Vagina (tissue), 2 donors: ENCODE measurements at regions not wholly inside any gene's neighbourhood (a gene's known extent, or its start where the extent isn't known, plus 50 kb on each side); places are given as distances from the start of the nearest gene placed in this dataset.

Experiments
- DNase-seq, 2 donors: peaks; one replicate each; pipeline ENCODE4 v3.0.0-alpha.2; 2017; ENCODE audit errors: extremely low spot score in 2 of 2
- H3K27ac ChIP-seq: fragments of 200-600 bp; sonication (generic); one replicate; pipeline ENCODE4 v1.5.1; 2019
- H3K27me3 ChIP-seq: fragments of 200-600 bp; sonication (generic); one replicate; pipeline ENCODE4 v1.5.1; 2019
- H3K36me3 ChIP-seq, 2 donors: fragments of 200-600 bp; sonication (generic); one replicate each; pipeline ENCODE4 v1.5.1; 2017 to 2019
- H3K4me1 ChIP-seq: fragments of 200-600 bp; sonication (generic); one replicate; pipeline ENCODE4 v1.5.1; 2019
- H3K4me3 ChIP-seq, 2 donors: fragments of 200-600 bp; sonication (generic); 1 replicate in 1 of 2; 2 replicates in 1 of 2; pipeline ENCODE4 v1.5.1; 2016 to 2019
- H3K9me3 ChIP-seq: fragments of 200-600 bp; sonication (generic); one replicate; pipeline ENCODE4 v1.5.1; 2019
- POLR2A ChIP-seq, 2 donors: fragments of 450-650 bp; IDR thresholded peaks; one replicate each; pipeline ENCODE4 v1.6.1; 2017; ENCODE audit warnings: antibody characterized with exemption in 2 of 2, mild to moderate bottlenecking in 2 of 2, moderate library complexity in 2 of 2
- POLR2AphosphoS5 ChIP-seq, 2 donors: sonication (generic); formaldehyde crosslinking; IDR thresholded peaks; one replicate each; pipeline ENCODE4 v1.9.0; 2017; ENCODE audit warnings: antibody characterized with exemption in 2 of 2, mild to moderate bottlenecking in 2 of 2, low read depth in 1 of 2; ENCODE audit not compliant: insufficient read depth in 1 of 2
- intact Hi-C: fragments of 100-400 bp; cut with DNase I; formaldehyde crosslinking; loops from one replicate; pipeline ENCODE4 v1.15.1; 2023
- TF ChIP-seq, protein P1 (sequence below), 3 experiments: fragments of 450-650 bp in 2 of 3; fragments of 200-600 bp in 1 of 3; sonication (generic) in 1 of 3; IDR thresholded peaks; one replicate each; pipeline ENCODE4 v1.5.1; 2017 to 2019; ENCODE audit warnings: antibody characterized with exemption in 3 of 3, mild to moderate bottlenecking in 2 of 3, moderate library complexity in 2 of 3

DNA sequence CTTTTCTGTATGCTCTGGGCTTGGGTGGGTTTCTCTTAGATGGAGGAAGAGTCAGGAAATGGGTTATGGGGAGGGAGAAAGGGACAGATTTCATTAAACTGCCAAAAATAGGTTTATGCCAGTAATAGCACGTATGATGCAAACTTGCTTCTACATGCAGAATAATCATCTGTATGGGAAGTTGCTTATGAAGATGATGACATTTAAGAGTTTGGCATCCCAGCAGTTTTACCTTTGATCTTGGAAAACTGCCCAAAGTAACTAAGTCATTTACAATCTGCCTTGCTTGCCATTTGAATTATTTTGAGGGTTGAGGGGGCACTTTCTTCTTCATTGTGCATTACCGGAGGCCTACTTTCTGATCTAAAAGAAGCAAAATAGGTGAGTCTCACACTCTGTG lies 282.9 kb upstream of the ANKRD55 start:
- Histone ChIP-seq H3K4me3 (no peak overlapping the region), H3K4me1 (peaks cover 36% of the 10 kb centered on the region), H3K27me3 (no peaks in the 10 kb centered on the region), H3K36me3 (no peaks in the 10 kb centered on the region), H3K27ac (no peak overlapping the region), H3K9me3 (no peaks in the 10 kb centered on the region)
- no peak for DNase-seq
- intact Hi-C loops = no loop called here
- peak in 1 of 2 donors; percentile 39 for TF ChIP-seq POLR2AphosphoS5 (IDR thresholded peaks at IDR 0.05; ENCODE audit: insufficient read depth in 1 of 2, low read depth in 1 of 2)
- TF ChIP-seq, protein P1, sequence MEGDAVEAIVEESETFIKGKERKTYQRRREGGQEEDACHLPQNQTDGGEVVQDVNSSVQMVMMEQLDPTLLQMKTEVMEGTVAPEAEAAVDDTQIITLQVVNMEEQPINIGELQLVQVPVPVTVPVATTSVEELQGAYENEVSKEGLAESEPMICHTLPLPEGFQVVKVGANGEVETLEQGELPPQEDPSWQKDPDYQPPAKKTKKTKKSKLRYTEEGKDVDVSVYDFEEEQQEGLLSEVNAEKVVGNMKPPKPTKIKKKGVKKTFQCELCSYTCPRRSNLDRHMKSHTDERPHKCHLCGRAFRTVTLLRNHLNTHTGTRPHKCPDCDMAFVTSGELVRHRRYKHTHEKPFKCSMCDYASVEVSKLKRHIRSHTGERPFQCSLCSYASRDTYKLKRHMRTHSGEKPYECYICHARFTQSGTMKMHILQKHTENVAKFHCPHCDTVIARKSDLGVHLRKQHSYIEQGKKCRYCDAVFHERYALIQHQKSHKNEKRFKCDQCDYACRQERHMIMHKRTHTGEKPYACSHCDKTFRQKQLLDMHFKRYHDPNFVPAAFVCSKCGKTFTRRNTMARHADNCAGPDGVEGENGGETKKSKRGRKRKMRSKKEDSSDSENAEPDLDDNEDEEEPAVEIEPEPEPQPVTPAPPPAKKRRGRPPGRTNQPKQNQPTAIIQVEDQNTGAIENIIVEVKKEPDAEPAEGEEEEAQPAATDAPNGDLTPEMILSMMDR (IDR thresholded peaks at IDR 0.05) = no peak

DNA sequence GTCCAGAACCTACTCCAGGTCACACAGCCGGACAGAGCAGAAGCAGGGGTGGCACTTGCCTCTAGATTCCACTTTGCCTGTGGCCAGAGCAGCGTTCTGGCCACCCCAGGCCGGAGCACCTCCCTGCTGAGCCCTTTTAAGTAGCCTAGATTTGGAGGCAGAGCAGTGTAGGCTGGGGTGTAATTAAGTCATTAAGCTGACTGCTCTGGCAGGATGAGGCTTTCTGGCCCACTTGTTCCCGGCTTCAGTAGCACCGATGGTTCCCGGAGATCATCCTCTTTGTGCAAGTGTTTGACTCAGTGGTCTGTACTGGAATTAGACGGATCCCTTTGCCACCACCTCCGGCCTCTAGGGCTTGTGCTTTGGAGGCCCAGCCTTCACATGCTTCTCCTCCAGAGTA lies 281.9 kb upstream of the ANKRD55 start:
- H3K27me3 ChIP-seq = no peaks in the 10 kb centered on the region
- no peak overlapping the region for H3K4me3 ChIP-seq
- TF ChIP-seq POLR2AphosphoS5 (IDR thresholded peaks at IDR 0.05; ENCODE audit: insufficient read depth in 1 of 2, low read depth in 1 of 2) (no peak), POLR2A (IDR thresholded peaks at IDR 0.05) (no peak)
- TF ChIP-seq, protein P1 (IDR thresholded peaks at IDR 0.05) = no peak
- no peaks in the 10 kb centered on the region for H3K9me3 ChIP-seq
- peaks cover 36% of the 10 kb centered on the region for H3K4me1 ChIP-seq
- intact Hi-C loops = no loop called here
- no peak overlapping the region for H3K27ac ChIP-seq
- no peaks in the 10 kb centered on the region for H3K36me3 ChIP-seq
- no peak for DNase-seq

GRCh38 chr5:56514245-56514644 lies 281.1 kb upstream of the ANKRD55 start:
- Histone ChIP-seq H3K4me1 (peaks cover 36% of the 10 kb centered on the region), H3K9me3 (no peaks in the 10 kb centered on the region), H3K36me3 (no peaks in the 10 kb centered on the region), H3K27ac (no peak overlapping the region), H3K27me3 (no peaks in the 10 kb centered on the region), H3K4me3 (no peak overlapping the region)
- no peak for DNase-seq
- intact Hi-C loops = no loop called here
- TF ChIP-seq POLR2AphosphoS5 (IDR thresholded peaks at IDR 0.05; ENCODE audit: insufficient read depth in 1 of 2, low read depth in 1 of 2) (no peak), POLR2A (IDR thresholded peaks at IDR 0.05) (no peak)
- TF ChIP-seq, protein P1 (IDR thresholded peaks at IDR 0.05) = no peak

- intact Hi-C loops = no loop called here
- no peak for DNase-seq
- Histone ChIP-seq H3K9me3 (no peaks in the 10 kb centered on the region), H3K27ac (no peak overlapping the region), H3K36me3 (no peaks in the 10 kb centered on the region), H3K4me3 (no peak overlapping the region), H3K27me3 (no peaks in the 10 kb centered on the region), H3K4me1 (peaks cover 36% of the 10 kb centered on the region)
- no peak for TF ChIP-seq POLR2A (IDR thresholded peaks at IDR 0.05)
- no peak for TF ChIP-seq POLR2AphosphoS5 (IDR thresholded peaks at IDR 0.05; ENCODE audit: insufficient read depth in 1 of 2, low read depth in 1 of 2)
- TF ChIP-seq, protein P1 (IDR thresholded peaks at IDR 0.05) = no peak
Observed at GRCh38 chr5:56513141-56513540, 280.0 kb upstream of the ANKRD55 start.

GRCh38 chr5:56512313-56512996 lies 279.3 kb upstream of the ANKRD55 start:
- Histone ChIP-seq H3K27me3 (no peaks in the 10 kb centered on the region), H3K4me3 (no peak overlapping the region), H3K27ac (no peak overlapping the region), H3K9me3 (no peaks in the 10 kb centered on the region), H3K4me1 (peaks cover 30% of the 10 kb centered on the region), H3K36me3 (no peaks in the 10 kb centered on the region)
- DNase-seq = no peak
- intact Hi-C loops = no loop called here
- TF ChIP-seq, protein P1 (IDR thresholded peaks at IDR 0.05) = no peak
- TF ChIP-seq POLR2A (IDR thresholded peaks at IDR 0.05) = no peak
- no peak for TF ChIP-seq POLR2AphosphoS5 (IDR thresholded peaks at IDR 0.05; ENCODE audit: insufficient read depth in 1 of 2, low read depth in 1 of 2)
